ENCODE measurements at regions not wholly inside any gene's neighbourhood (a gene's known extent, or its start where the extent isn't known, plus 50 kb on each side); places are given as distances from the start of the nearest gene placed in this dataset.

- no peak for TF ChIP-seq CTCF (IDR thresholded peaks at IDR 0.05; ENCODE audit: extremely low read depth in 1 of 2, insufficient read depth in 1 of 2, low read depth in 1 of 2, low read length in 2 of 2)
- no peak for TF ChIP-seq POLR2A (IDR thresholded peaks at IDR 0.05; ENCODE audit: low read depth, low read length)
- no peak for TF ChIP-seq FOS (IDR thresholded peaks at IDR 0.05; ENCODE audit: borderline replicate concordance, insufficient read depth, low read length)
- TF ChIP-seq MYC (IDR thresholded peaks at IDR 0.05; ENCODE audit: low read depth, low read length) = no peak
- TF ChIP-seq POLR2AphosphoS5 (IDR thresholded peaks at IDR 0.05; ENCODE audit: insufficient read depth, low read depth, low read length) = no peak
- no peak for TF ChIP-seq MAX (IDR thresholded peaks at IDR 0.05; ENCODE audit: insufficient read depth, insufficient read length)
- no peak for TF ChIP-seq JUN (IDR thresholded peaks at IDR 0.05; ENCODE audit: borderline replicate concordance, insufficient read depth, insufficient read length, low read depth)
- TF ChIP-seq EZH2 (IDR thresholded peaks at IDR 0.05; ENCODE audit: borderline replicate concordance, low read depth, low read length, severe bottlenecking) = no peak
Observed at GRCh38 chr14:84446250-84446649, 1083.7 kb upstream of the FLRT2 start.
